SIG-M5 (cell line): ENCODE measurements at regions not wholly inside any gene's neighbourhood (a gene's known extent, or its start where the extent isn't known, plus 50 kb on each side); places are given as distances from the start of the nearest gene placed in this dataset.
"Not testable (repeated sequence)": the region's sequence is repeated elsewhere in the genome, so short reads cannot be mapped to it uniquely, and the experiment has no call there.

ENCODE experiments used
- DNase-seq: peaks from one replicate; lab custom pipeline; 2025; lab: John Stamatoyannopoulos, UW

- no peak for DNase-seq
These were observed 110.7 kb upstream of the IL12A start for GRCh38 chr3:159877924-159878323.

DNA sequence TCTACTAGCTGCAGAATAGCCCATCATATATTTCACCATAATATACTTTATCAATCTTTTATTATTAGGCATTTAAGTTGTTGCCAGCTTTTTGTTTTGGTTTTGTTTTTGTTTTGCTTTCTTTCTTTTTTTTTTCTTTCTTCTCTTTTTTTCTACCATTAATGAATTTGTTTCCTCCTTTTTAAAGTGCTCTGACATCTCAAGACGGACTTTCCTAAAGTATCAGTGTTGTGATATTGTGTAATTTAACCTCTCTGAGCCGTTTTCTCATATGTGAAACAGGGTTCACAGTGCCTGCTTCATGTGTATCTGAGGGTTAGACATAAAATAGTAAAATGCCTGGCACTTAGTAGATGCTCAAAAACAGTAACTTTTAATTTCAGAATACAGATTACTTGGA lies 109.5 kb upstream of the IL12A start:
- no peak for DNase-seq

- DNase-seq: no peak
These were observed 109.0 kb upstream of the IL12A start for GRCh38 chr3:159879598-159879997.

GRCh38 chr3:159881208-159881607 lies 107.4 kb upstream of the IL12A start:
- DNase-seq: no peak

- no peak for DNase-seq
These were observed 106.8 kb upstream of the IL12A start for GRCh38 chr3:159881828-159882309.

GRCh38 chr3:159882367-159882766 lies 106.3 kb upstream of the IL12A start:
- no peak for DNase-seq

- no peak for DNase-seq
These were observed 105.5 kb upstream of the IL12A start for GRCh38 chr3:159882790-159883779.

- no peak for DNase-seq
These were observed 103.8 kb upstream of the IL12A start for GRCh38 chr3:159884661-159885402.

- DNase-seq: no peak
These were observed 102.6 kb upstream of the IL12A start for GRCh38 chr3:159886050-159886449.

- not testable (repeated sequence) for DNase-seq
These were observed 102.1 kb upstream of the IL12A start for GRCh38 chr3:159886530-159886929.

DNA sequence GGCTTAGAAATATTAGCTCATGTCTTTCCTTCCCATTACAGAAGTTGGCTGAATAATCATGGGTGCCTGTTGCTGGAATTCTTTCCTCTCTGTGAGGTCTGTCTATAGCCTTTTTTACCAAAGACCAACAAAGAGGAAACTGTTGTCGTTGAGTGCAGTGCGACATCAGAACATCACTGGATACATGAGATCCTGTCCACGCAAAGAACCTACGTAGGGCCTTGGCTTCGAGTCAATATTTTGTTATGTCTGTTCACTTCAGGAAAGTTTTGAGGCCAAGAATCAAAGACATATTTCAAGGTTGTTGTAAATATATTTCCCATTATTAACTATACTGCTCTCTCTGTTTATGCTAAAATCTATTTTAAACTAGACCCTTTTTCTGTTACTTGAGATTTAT lies 101.5 kb upstream of the IL12A start:
- DNase-seq: no peak

- no peak for DNase-seq
These were observed 100.7 kb upstream of the IL12A start for GRCh38 chr3:159887911-159888310.

- DNase-seq: no peak
These were observed 96.4 kb upstream of the IL12A start for GRCh38 chr3:159892171-159892795.

- no peak for DNase-seq
These were observed 95.8 kb upstream of the IL12A start for GRCh38 chr3:159892801-159893200.

DNA sequence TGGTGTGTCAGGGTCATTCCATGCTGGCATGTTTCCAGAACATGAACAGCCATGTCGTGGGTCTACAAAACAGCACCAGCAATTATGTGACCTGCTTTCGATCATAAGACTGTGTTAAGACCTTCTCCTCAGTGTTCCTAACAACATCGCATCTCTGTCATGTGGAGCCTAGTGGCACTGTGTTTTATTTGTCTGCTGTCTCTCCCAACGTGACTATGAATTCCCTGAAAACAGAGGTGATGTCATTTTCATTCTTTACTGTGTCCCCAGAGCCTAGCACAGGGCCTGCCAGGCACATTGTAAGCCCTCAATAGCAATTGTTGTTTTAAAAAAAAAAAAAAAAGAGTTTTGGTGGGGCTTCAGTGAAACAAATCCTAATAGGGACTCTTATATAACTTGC lies 94.2 kb upstream of the IL12A start:
- no peak for DNase-seq

DNA sequence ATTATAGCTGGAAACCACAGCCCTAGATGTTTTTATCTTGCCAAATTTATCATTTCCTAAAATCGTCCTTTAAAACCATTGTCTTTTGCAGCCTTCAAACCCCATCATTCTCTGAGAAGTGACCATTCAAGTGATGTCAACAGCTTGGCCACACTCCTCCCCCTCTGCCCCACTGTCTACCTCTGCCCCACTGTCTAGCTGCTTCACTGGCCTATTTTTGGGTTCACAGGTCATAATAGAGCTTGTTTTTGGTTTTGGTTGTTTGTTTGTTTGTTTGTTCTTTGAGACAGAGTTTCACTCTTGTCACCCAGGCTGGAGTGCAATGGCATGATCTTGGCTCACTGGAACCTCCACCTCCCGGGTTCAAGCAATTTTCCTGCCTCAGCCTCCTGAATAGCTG lies 93.2 kb upstream of the IL12A start:
- no peak for DNase-seq

GRCh38 chr3:159896543-159896942 lies 92.1 kb upstream of the IL12A start:
- DNase-seq: no peak

DNA sequence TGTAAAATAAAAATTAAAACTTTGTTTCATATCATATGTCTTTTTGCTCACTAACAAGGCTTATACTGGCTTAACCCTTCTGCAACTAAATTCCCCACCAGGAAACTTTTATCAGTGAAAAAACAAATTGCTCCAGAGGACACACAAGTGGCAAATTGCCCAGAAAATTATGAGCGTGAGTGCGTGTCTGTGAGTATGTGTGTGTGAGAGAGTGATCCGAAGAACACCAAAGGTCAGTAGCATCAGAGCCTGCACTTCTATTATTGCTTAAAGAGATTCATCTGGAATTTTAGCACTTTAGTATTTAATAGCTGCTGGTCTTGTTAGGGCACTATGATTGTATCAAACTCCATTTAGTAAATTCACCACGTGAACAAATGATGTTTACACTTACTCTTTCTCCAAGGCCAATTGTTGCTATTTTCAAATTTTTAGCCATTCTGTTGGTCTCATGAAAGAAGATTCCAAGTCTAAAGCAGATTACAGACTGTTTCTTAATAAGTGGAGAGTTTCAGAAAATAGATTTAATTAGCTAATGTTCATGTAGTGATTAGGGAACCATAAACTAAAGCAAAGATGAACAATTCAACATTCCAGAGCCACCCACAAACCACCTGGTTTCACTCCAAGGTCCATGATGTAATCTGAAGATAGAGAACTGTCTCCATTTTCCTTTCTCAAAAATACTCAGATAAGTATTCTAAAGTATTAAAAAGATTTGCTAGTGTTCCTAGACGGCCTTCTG lies 91.1 kb upstream of the IL12A start:
- no peak for DNase-seq

DNA sequence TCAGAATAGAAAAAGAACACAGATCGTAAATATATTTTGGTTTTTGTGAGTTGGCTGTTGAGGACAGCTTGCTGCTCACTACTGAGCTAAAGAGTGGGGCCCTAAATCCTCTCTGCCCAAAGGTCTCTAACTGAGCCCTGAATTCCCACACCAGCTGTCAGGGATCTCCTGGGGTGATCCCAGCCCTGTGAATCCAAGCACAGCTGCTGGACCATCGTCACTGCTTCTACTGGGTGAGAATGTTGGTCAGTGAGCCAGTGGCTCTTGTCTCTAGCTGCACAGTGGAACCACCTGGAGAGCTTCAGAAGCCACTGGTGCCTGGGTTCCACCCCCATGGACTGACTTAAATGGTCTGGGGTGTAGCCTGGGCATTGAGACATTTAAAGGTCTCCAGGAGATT lies 90.5 kb upstream of the IL12A start:
- DNase-seq: no peak

- DNase-seq: no peak
These were observed 89.5 kb upstream of the IL12A start for GRCh38 chr3:159899166-159899565.

GRCh38 chr3:159902546-159903314 lies 85.9 kb upstream of the IL12A start:
- no peak for DNase-seq
